ENCODE measurements at regions not wholly inside any gene's neighbourhood (a gene's known extent, or its start where the extent isn't known, plus 50 kb on each side); places are given as distances from the start of the nearest gene placed in this dataset.

DNA sequence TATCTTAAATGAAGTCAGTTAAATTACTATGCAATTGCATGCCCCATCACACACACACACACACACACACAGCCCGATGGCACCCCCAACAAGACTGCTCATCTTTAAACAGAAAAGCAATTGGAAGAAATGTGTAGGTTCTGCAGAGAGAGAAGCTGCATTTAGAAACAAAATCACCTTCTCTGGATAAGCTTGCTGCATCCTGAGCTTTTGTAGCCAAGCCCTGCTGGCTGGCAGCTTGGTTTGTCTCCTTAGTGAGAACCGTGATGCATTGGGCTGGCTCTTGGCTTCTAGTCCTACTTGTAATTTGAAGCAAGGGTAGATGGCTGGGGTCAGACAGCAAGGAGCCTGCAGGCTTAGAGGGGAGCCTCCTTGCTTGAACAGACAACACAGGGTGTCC, 153.8 kb downstream of the SOX9 start:
- no peaks in the 10 kb centered on the region for H3K4me1 ChIP-seq
- H3K27me3 ChIP-seq, result no peaks in the 10 kb centered on the region
- no peak overlapping the region for H3K27ac ChIP-seq
- intact Hi-C loops (cut with DNase I), result no loop called here
- no peaks in the 10 kb centered on the region for H3K36me3 ChIP-seq
- no peaks in the 10 kb centered on the region for H3K9me3 ChIP-seq
- H3K4me3 ChIP-seq, result no peak overlapping the region
- no peak for DNase-seq (ENCODE audit: extremely low spot score in 2 of 2)
- TF ChIP-seq POLR2AphosphoS5 (IDR thresholded peaks at IDR 0.05; ENCODE audit: insufficient read depth in 1 of 2, low read depth in 1 of 2), result no peak

DNA sequence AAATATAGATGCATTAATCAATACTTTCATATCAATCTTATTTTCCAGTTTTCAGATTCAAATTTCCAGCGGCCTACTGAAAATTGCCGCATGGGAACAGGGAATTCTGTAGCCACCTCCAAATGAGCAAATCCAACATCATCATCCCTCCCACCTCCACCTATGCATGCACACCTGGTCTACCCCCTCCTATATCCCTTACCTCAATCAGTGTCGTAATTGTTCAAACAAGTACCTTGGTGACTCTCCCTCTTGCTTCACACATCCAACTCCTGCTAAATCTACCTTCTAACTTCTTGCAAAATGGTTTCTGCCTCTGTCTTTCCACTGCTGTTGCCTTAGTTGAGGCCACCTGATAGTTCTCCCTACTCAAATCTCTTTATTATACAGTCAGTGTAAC, 160.1 kb downstream of the SOX9 start:
- intact Hi-C loops (cut with DNase I), result no loop called here
- Histone ChIP-seq H3K27me3 (no peaks in the 10 kb centered on the region), H3K4me1 (no peaks in the 10 kb centered on the region), H3K9me3 (no peaks in the 10 kb centered on the region), H3K27ac (no peak overlapping the region), H3K4me3 (no peak overlapping the region), H3K36me3 (no peaks in the 10 kb centered on the region)
- DNase-seq (ENCODE audit: extremely low spot score in 2 of 2), result no peak
- TF ChIP-seq POLR2AphosphoS5 (IDR thresholded peaks at IDR 0.05; ENCODE audit: insufficient read depth in 1 of 2, low read depth in 1 of 2) (no peak), POLR2A (IDR thresholded peaks at IDR 0.05) (no peak), CTCF (IDR thresholded peaks at IDR 0.05) (no peak)

DNA sequence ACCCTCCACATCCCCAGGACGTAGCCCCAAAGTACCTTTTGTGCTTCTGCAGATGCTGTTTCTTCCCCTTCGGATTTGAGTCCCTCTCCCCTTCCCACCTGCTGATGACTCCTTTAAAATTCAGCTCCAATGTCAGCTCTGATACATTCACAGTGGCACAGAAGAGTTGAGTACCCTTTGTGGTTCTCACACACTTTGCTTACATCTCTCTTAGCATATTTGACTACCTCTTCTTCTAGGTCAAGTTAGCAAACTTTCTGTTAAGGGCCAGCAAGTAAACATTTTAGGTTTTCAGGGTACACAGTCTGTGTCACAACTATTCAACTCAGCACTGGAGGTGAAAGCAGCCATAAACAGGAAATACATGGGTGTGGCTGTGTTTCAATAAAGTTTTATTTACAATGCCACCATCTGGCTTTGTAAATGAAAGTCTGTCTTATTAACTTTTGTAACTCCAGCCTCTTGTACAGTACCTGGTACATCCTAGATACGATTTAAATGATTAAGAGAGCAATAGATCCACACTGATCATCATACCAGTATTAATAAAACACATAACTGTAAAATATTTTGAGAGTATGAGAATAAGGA, 161.7 kb downstream of the SOX9 start:
- intact Hi-C loops (cut with DNase I), result no loop called here
- no peaks in the 10 kb centered on the region for H3K27me3 ChIP-seq
- H3K4me3 ChIP-seq, result no peak overlapping the region
- DNase-seq (ENCODE audit: extremely low spot score in 2 of 2), result no peak
- no peak for TF ChIP-seq POLR2A (IDR thresholded peaks at IDR 0.05)
- no peak for TF ChIP-seq POLR2AphosphoS5 (IDR thresholded peaks at IDR 0.05; ENCODE audit: insufficient read depth in 1 of 2, low read depth in 1 of 2)
- no peak for TF ChIP-seq CTCF (IDR thresholded peaks at IDR 0.05)
- H3K36me3 ChIP-seq, result no peaks in the 10 kb centered on the region
- H3K4me1 ChIP-seq, result no peaks in the 10 kb centered on the region
- no peak overlapping the region for H3K27ac ChIP-seq
- no peaks in the 10 kb centered on the region for H3K9me3 ChIP-seq

- Histone ChIP-seq H3K27ac (no peak overlapping the region), H3K4me1 (no peaks in the 10 kb centered on the region), H3K36me3 (no peaks in the 10 kb centered on the region), H3K9me3 (no peaks in the 10 kb centered on the region), H3K4me3 (no peak overlapping the region), H3K27me3 (no peaks in the 10 kb centered on the region)
- no peak for TF ChIP-seq CTCF (IDR thresholded peaks at IDR 0.05)
- TF ChIP-seq POLR2AphosphoS5 (IDR thresholded peaks at IDR 0.05; ENCODE audit: insufficient read depth in 1 of 2, low read depth in 1 of 2), result no peak
- intact Hi-C loops (cut with DNase I), result no loop called here
- DNase-seq (ENCODE audit: extremely low spot score in 2 of 2), result no peak
Observed at GRCh38 chr17:72284806-72285205, 164.0 kb downstream of the SOX9 start.

- Histone ChIP-seq H3K27ac (no peak overlapping the region), H3K4me3 (no peak overlapping the region), H3K4me1 (no peaks in the 10 kb centered on the region), H3K27me3 (no peaks in the 10 kb centered on the region), H3K9me3 (no peaks in the 10 kb centered on the region), H3K36me3 (no peaks in the 10 kb centered on the region)
- no peak for DNase-seq (ENCODE audit: extremely low spot score in 2 of 2)
- no peak for TF ChIP-seq CTCF (IDR thresholded peaks at IDR 0.05)
- TF ChIP-seq POLR2AphosphoS5 (IDR thresholded peaks at IDR 0.05; ENCODE audit: insufficient read depth in 1 of 2, low read depth in 1 of 2), result no peak
- TF ChIP-seq POLR2A (IDR thresholded peaks at IDR 0.05), result no peak
- intact Hi-C loops (cut with DNase I), result no loop called here
Observed at GRCh38 chr17:72287586-72287985, 166.8 kb downstream of the SOX9 start.

All from vagina (tissue), 2 donors.